Prostate gland (tissue), 2 donors: ENCODE measurements at regions not wholly inside any gene's neighbourhood (a gene's known extent, or its start where the extent isn't known, plus 50 kb on each side); places are given as distances from the start of the nearest gene placed in this dataset.
"Not testable (repeated sequence)": the region's sequence is repeated elsewhere in the genome, so short reads cannot be mapped to it uniquely, and the experiment has no call there.

Experiments
- DNase-seq: peaks from one replicate; pipeline ENCODE4 v3.0.0-alpha.2; 2019; ENCODE audit warnings: low spot score
- H3K27ac ChIP-seq, 2 donors: fragments of 200-600 bp; sonication (generic); 2 replicates each; pipeline ENCODE4 v1.5.1; 2017 to 2019
- H3K27me3 ChIP-seq: fragments of 200-600 bp; sonication (generic); replicated peaks from 2 replicates; pipeline ENCODE4 v1.5.1; 2019; ENCODE audit not compliant: insufficient read depth
- H3K36me3 ChIP-seq, 2 donors: fragments of 200-600 bp; sonication (generic); 1 replicate in 1 of 2; 2 replicates in 1 of 2; pipeline versions ENCODE4 v1.5.1 to v1.8.1; 2017 to 2019
- H3K4me1 ChIP-seq: fragments of 200-600 bp; sonication (generic); replicated peaks from 2 replicates; pipeline ENCODE4 v1.5.1; 2019
- H3K4me3 ChIP-seq, 2 donors: fragments of 200-600 bp; sonication (generic); 2 replicates each; pipeline ENCODE4 v1.5.1; 2017 to 2019
- H3K9me3 ChIP-seq: fragments of 200-600 bp; sonication (generic); 2 replicates; pipeline ENCODE4 v1.5.1; 2017
- POLR2A ChIP-seq: fragments of 450-650 bp; IDR thresholded peaks from one replicate; pipeline ENCODE4 v1.6.1; 2016; ENCODE audit warnings: antibody characterized with exemption, mild to moderate bottlenecking
- POLR2AphosphoS5 ChIP-seq: sonication (generic); formaldehyde crosslinking; IDR thresholded peaks from one replicate; pipeline ENCODE4 v1.6.1; 2017; ENCODE audit warnings: antibody characterized with exemption
- WGBS: methylation state at CpG from one replicate; pipeline ENCODE4 v1.1.5; 2018; 5-methylcytosine and 5-hydroxymethylcytosine counted together
- intact Hi-C: fragments of 100-400 bp; cut with DNase I; formaldehyde crosslinking; loops from one replicate; pipeline ENCODE4 v1.14.2; 2022
- TF ChIP-seq, protein P1 (sequence below), 4 experiments: fragments of 200-600 bp in 2 of 4; fragments of 450-650 bp in 2 of 4; sonication (generic) in 2 of 4; IDR thresholded peaks; 1 replicate in 3 of 4; 2 replicates in 1 of 4; pipeline ENCODE4 v1.5.1; 2016 to 2019; ENCODE audit warnings: antibody characterized with exemption in 4 of 4, mild to moderate bottlenecking in 2 of 4, moderate library complexity in 2 of 4

DNA sequence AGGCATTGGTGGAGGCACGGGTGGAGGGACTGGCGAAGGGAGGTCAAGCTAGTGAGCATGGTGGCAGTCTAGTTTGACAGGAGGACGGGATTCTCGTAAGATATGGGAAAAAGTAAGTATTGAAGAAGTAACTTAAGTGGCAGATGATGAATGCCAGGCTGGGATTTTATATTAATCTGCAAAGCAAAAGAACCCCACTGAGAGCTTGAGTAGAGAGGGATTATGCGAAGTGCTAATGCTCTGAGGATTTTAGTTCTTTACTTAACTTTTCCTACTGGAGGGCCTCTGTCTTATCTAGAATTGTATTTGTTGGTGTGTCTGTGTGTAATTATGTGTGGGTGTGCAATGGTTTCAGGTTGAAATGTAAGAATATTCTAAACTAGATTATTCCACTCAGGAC lies 327.9 kb downstream of the FAT4 start:
- H3K9me3 ChIP-seq: no peaks in the 10 kb centered on the region
- H3K27me3 ChIP-seq: no peaks in the 10 kb centered on the region
- no peak overlapping the region for H3K4me3 ChIP-seq
- intact Hi-C loops: no loop called here
- DNase-seq: no peak
- H3K4me1 ChIP-seq: no peaks in the 10 kb centered on the region
- no peaks in the 10 kb centered on the region for H3K36me3 ChIP-seq
- 94% methylated on average over 5 of the region's 5 CpGs for WGBS
- no peak for TF ChIP-seq POLR2A
- no peak for TF ChIP-seq POLR2AphosphoS5
- TF ChIP-seq, protein P1, sequence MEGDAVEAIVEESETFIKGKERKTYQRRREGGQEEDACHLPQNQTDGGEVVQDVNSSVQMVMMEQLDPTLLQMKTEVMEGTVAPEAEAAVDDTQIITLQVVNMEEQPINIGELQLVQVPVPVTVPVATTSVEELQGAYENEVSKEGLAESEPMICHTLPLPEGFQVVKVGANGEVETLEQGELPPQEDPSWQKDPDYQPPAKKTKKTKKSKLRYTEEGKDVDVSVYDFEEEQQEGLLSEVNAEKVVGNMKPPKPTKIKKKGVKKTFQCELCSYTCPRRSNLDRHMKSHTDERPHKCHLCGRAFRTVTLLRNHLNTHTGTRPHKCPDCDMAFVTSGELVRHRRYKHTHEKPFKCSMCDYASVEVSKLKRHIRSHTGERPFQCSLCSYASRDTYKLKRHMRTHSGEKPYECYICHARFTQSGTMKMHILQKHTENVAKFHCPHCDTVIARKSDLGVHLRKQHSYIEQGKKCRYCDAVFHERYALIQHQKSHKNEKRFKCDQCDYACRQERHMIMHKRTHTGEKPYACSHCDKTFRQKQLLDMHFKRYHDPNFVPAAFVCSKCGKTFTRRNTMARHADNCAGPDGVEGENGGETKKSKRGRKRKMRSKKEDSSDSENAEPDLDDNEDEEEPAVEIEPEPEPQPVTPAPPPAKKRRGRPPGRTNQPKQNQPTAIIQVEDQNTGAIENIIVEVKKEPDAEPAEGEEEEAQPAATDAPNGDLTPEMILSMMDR (IDR thresholded peaks at IDR 0.05): no peak
- H3K27ac ChIP-seq: no peak overlapping the region

DNA sequence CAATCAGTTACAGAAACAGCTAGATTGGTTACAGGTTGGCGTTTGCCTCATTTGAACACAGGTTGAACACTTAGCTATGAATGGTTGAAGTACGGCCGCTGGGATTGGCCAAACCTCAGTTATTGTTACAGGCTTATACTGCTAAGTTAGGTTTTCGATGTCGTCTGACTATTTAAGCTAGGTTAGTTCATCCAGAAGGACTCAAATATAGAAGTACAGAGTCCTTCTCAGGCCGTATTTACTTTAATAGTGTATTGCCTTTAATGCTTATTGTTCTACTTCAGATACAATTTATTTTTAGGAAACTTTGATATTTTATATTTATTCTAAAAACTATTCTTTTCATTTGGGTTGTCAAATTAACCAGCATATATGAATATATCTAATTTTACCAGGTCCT lies 334.7 kb downstream of the FAT4 start:
- TF ChIP-seq POLR2AphosphoS5 (no peak), POLR2A (no peak)
- TF ChIP-seq, protein P1 (IDR thresholded peaks at IDR 0.05): no peak
- no peak overlapping the region for H3K4me3 ChIP-seq
- no peaks in the 10 kb centered on the region for H3K9me3 ChIP-seq
- intact Hi-C loops: no loop called here
- no peak overlapping the region for H3K27ac ChIP-seq
- H3K27me3 ChIP-seq: no peaks in the 10 kb centered on the region
- 95% methylated on average over 6 of the region's 6 CpGs for WGBS
- no peak for DNase-seq
- no peaks in the 10 kb centered on the region for H3K4me1 ChIP-seq
- no peaks in the 10 kb centered on the region for H3K36me3 ChIP-seq

DNA sequence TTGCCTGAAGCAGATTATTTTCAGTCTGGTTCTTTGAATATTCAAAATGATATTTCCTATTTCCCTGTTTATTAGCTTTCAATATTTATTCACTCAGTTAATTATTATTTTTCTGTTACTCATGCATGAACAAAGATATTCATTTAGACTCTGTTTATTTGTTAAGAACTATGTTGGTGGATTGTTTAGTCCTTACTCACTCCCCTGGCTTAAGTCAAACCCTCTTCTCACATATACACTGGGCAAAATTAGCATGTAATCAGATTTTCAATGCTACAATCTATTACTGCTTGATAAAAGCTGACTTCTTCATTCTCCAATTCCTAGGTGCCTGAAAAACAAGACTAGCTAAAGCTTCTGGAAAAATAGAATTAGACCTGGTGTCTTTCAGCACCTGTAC lies 335.8 kb downstream of the FAT4 start:
- H3K4me3 ChIP-seq: no peak overlapping the region
- H3K36me3 ChIP-seq: no peaks in the 10 kb centered on the region
- H3K4me1 ChIP-seq: no peaks in the 10 kb centered on the region
- TF ChIP-seq POLR2AphosphoS5 (no peak), POLR2A (no peak)
- TF ChIP-seq, protein P1 (IDR thresholded peaks at IDR 0.05): no peak
- H3K9me3 ChIP-seq: no peaks in the 10 kb centered on the region
- no peaks in the 10 kb centered on the region for H3K27me3 ChIP-seq
- intact Hi-C loops: no loop called here
- no peak overlapping the region for H3K27ac ChIP-seq
- no peak for DNase-seq

DNA sequence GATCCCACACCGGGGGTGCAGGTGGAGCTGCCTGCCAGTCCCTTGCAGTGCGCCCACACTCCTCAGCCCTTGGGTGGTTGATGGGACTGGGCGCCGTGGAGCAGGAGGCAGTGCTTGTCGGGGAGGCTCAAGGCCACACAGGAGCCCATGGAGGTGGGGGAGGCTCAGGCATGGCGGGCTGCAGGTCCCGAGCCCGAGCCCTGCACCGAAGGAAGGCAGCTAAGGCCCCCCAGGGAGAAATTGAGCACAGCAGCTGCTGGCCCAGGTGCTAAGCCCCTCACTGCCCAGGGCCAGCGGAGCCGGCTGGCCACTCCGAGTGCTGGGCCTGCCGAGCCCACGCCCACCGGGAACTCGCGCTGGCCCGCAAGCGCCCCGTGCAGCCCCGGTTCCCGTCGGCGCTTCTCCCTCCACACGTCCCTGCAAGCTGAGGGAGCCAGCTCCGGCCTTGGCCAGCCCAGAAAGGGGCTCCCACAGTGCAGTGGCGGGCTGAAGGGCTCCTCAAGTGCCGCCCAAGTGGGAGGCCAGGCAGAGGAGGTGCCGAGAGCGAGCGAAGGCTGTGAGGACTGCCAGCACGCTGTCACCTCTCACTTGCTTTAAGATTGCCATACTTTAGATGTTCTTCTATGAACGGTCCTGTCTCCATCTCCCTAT lies 337.1 kb downstream of the FAT4 start:
- H3K36me3 ChIP-seq, H3K27ac ChIP-seq, DNase-seq, intact Hi-C loops, H3K4me1 ChIP-seq, H3K4me3 ChIP-seq, H3K27me3 ChIP-seq, H3K9me3 ChIP-seq: not testable (repeated sequence)
- 97% methylated on average over 15 of the region's 33 CpGs for WGBS

DNA sequence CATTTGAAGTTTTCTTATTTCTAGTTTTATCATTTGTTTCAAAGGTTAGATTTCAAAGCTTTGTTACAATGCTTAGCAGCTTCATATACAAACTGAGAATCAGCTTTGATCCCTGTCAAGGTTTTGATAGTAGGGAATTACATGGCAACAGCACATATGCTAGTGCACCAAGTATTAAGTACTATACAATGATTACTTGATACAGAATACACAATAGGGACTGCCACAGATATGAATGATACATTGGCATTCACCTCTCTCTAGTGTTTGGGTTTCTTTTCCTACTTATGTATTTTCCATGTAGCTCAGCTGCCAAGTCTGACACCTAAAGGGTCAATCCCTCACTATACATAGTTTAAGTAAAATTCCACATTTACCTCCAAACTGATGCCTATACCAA lies 344.0 kb downstream of the FAT4 start:
- H3K4me1 ChIP-seq: no peaks in the 10 kb centered on the region
- H3K27me3 ChIP-seq: no peaks in the 10 kb centered on the region
- intact Hi-C loops: no loop called here

More for the DNA sequence above, 344.0 kb downstream of the FAT4 start:
- Histone ChIP-seq H3K36me3 (no peaks in the 10 kb centered on the region), H3K27ac (no peak overlapping the region), H3K4me3 (no peak overlapping the region), H3K9me3 (no peaks in the 10 kb centered on the region)
- no peak for TF ChIP-seq POLR2A
- TF ChIP-seq, protein P1 (IDR thresholded peaks at IDR 0.05): no peak
- TF ChIP-seq POLR2AphosphoS5: no peak
- DNase-seq: no peak
